H1 (cell line): ENCODE measurements at regions not wholly inside any gene's neighbourhood (a gene's known extent, or its start where the extent isn't known, plus 50 kb on each side); places are given as distances from the start of the nearest gene placed in this dataset.
"Not testable (repeated sequence)": the region's sequence is repeated elsewhere in the genome, so short reads cannot be mapped to it uniquely, and the experiment has no call there.

Experiments used
- CTCF ChIA-PET: fragments of 300-600 bp; sonication (Branson Sonifier 250); formaldehyde crosslinking; loops from one replicate; lab custom pipeline; 2021; ENCODE audit not compliant: partially characterized antibody; lab: Charles Lee
- POLR2A ChIA-PET: fragments of 300-600 bp; sonication (Branson Sonifier 250); formaldehyde crosslinking; loops from one replicate; lab custom pipeline; 2021; ENCODE audit warnings: inconsistent platforms; ENCODE audit not compliant: partially characterized antibody; lab: Charles Lee
- DNase-seq, 2 experiments: peaks; one replicate each; pipeline versions ENCODE4 v3.0.0 to v3.0.0-alpha.2; 2010 to 2022; ENCODE audit warnings: low spot score in 2 of 2, low read depth in 1 of 2, mixed read lengths in 1 of 2
- FAIRE-seq: peaks from 2 replicates; lab custom pipeline; 2011; peaks lifted over from hg19 to GRCh38; lab: Jason Lieb, UNC
- H2AFZ ChIP-seq: 2 replicates; pipeline ENCODE4 v1.8.1; 2012; ENCODE audit warnings: low read length, inconsistent platforms
- H2AK5ac ChIP-seq: 2 replicates; pipeline ENCODE4 v1.6.1; 2013; ENCODE audit warnings: low read depth, low read length
- H2BK120ac ChIP-seq: replicated peaks from 2 replicates; pipeline ENCODE3; 2013; ENCODE audit warnings: low read depth, low read length, inconsistent platforms
- H2BK12ac ChIP-seq: 2 replicates; pipeline ENCODE4 v1.6.1; 2013; ENCODE audit warnings: low read depth, low read length
- H2BK15ac ChIP-seq: 2 replicates; pipeline ENCODE4 v1.6.1; 2013; ENCODE audit warnings: low read length
- H2BK20ac ChIP-seq: 2 replicates; pipeline ENCODE4 v1.6.1; 2013; ENCODE audit warnings: low read length
- H2BK5ac ChIP-seq: 2 replicates; pipeline ENCODE4 v1.6.1; 2013; ENCODE audit warnings: low read depth, low read length
- H3K14ac ChIP-seq: 2 replicates; pipeline ENCODE4 v1.6.1; 2013; ENCODE audit warnings: inconsistent platforms; ENCODE audit not compliant: insufficient read length
- H3K18ac ChIP-seq: 2 replicates; pipeline ENCODE4 v1.6.1; 2013; ENCODE audit warnings: low read length; ENCODE audit errors: extremely low read depth
- H3K23ac ChIP-seq: 2 replicates; pipeline ENCODE4 v1.6.1; 2013; ENCODE audit warnings: inconsistent platforms; ENCODE audit not compliant: insufficient read length
- H3K23me2 ChIP-seq: 2 replicates; pipeline ENCODE4 v1.6.1; 2013; ENCODE audit warnings: low read depth, low read length
- H3K27ac ChIP-seq: 2 replicates; pipeline ENCODE4 v1.6.1; 2011; ENCODE audit warnings: low read depth, low read length, inconsistent platforms
- H3K27me3 ChIP-seq, 4 experiments: replicated peaks in 1 of 4; 1 replicate in 1 of 4; 2 replicates in 3 of 4; pipeline versions ENCODE4 v1.6.1 to v1.8.1; 2011 to 2013; ENCODE audit warnings: low read length in 3 of 4, mild to moderate bottlenecking in 3 of 4, inconsistent platforms in 2 of 4, mixed read lengths in 2 of 4, moderate library complexity in 1 of 4; ENCODE audit not compliant: control insufficient read depth in 3 of 4, insufficient read depth in 3 of 4; ENCODE audit errors: extremely low read depth in 1 of 4
- H3K36me3 ChIP-seq, 4 experiments: 2 replicates each; pipeline versions ENCODE4 v1.6.1 to v1.8.1; 2011 to 2013; ENCODE audit warnings: mild to moderate bottlenecking in 4 of 4, low read length in 3 of 4, moderate library complexity in 2 of 4, control low read depth in 1 of 4, inconsistent platforms in 1 of 4; ENCODE audit not compliant: insufficient read depth in 4 of 4, control insufficient read depth in 2 of 4
- H3K4ac ChIP-seq: replicated peaks from 2 replicates; pipeline ENCODE3; 2013; ENCODE audit warnings: low read length, low read depth, mixed read lengths, inconsistent platforms; ENCODE audit not compliant: insufficient read length
- H3K4me1 ChIP-seq, 4 experiments: replicated peaks in 1 of 4; 1 replicate in 1 of 4; 2 replicates in 3 of 4; pipeline versions ENCODE4 v1.6.1 to v1.8.1; 2011 to 2013; ENCODE audit warnings: low read length in 3 of 4, inconsistent platforms in 2 of 4, mixed read lengths in 1 of 4; ENCODE audit not compliant: insufficient read depth in 4 of 4, control insufficient read depth in 3 of 4
- H3K4me2 ChIP-seq, 2 experiments: 2 replicates each; pipeline versions ENCODE4 v1.6.1 to v1.8.1; 2011 to 2013; ENCODE audit warnings: low read depth in 2 of 2, low read length in 2 of 2, control low read depth in 1 of 2, inconsistent platforms in 1 of 2, mild to moderate bottlenecking in 1 of 2; ENCODE audit not compliant: insufficient read depth in 1 of 2
- H3K4me3 ChIP-seq, 4 experiments: fragments of 200-600, 300-600 bp in 1 of 4; sonication (generic), shearing (Covaris generic), sonication (Bioruptor Twin) in 1 of 4; 2 replicates each; pipeline versions ENCODE4 v1.5.1 to v1.8.1; 2011 to 2016; ENCODE audit warnings: low read length in 4 of 4, low read depth in 3 of 4, control low read depth in 2 of 4, inconsistent platforms in 2 of 4, mild to moderate bottlenecking in 2 of 4, mixed read lengths in 1 of 4, moderate library complexity in 1 of 4; ENCODE audit not compliant: insufficient read depth in 2 of 4; ENCODE audit errors: extremely low read depth in 1 of 4
- H3K56ac ChIP-seq: replicated peaks from 2 replicates; pipeline ENCODE3; 2013; ENCODE audit warnings: low read depth, mild to moderate bottlenecking, mixed read lengths, low read length, inconsistent platforms; ENCODE audit not compliant: insufficient read length
- H3K79me1 ChIP-seq: 2 replicates; pipeline ENCODE4 v1.6.1; 2013; ENCODE audit warnings: low read depth, low read length, control low read depth
- H3K79me2 ChIP-seq, 2 experiments: 2 replicates each; pipeline versions ENCODE4 v1.6.1 to v1.8.1; 2012 to 2013; ENCODE audit warnings: low read length in 2 of 2, mild to moderate bottlenecking in 2 of 2, inconsistent platforms in 1 of 2; ENCODE audit not compliant: insufficient read depth in 2 of 2, control insufficient read depth in 1 of 2
- H3K9ac ChIP-seq, 4 experiments: replicated peaks in 1 of 4; 1 replicate in 1 of 4; 2 replicates in 3 of 4; pipeline versions ENCODE4 v1.6.1 to v1.8.1; 2011 to 2013; ENCODE audit warnings: low read depth in 3 of 4, low read length in 3 of 4, control low read depth in 2 of 4, mild to moderate bottlenecking in 2 of 4, moderate library complexity in 2 of 4, inconsistent platforms in 1 of 4; ENCODE audit errors: extremely low read depth in 1 of 4
- H3K9me3 ChIP-seq, 2 experiments: 2 replicates each; pipeline versions ENCODE4 v1.6.1 to v1.8.1; 2012 to 2013; ENCODE audit warnings: mild to moderate bottlenecking in 2 of 2, moderate library complexity in 2 of 2, control low read depth in 1 of 2, inconsistent platforms in 1 of 2, low read depth in 1 of 2, low read length in 1 of 2, mixed read lengths in 1 of 2; ENCODE audit not compliant: insufficient read depth in 2 of 2
- H4K20me1 ChIP-seq, 2 experiments: replicated peaks in 1 of 2; 2 replicates each; pipeline versions ENCODE3 to v1.8.1; 2011 to 2013; ENCODE audit warnings: inconsistent platforms in 2 of 2, low read length in 2 of 2, mild to moderate bottlenecking in 1 of 2; ENCODE audit not compliant: insufficient read depth in 2 of 2, control insufficient read depth in 1 of 2
- H4K5ac ChIP-seq: 2 replicates; pipeline ENCODE4 v1.6.1; 2013; ENCODE audit warnings: low read length, low read depth, mixed read lengths, inconsistent platforms; ENCODE audit not compliant: insufficient read length
- H4K8ac ChIP-seq: 2 replicates; pipeline ENCODE4 v1.8.0; 2013; ENCODE audit warnings: mild to moderate bottlenecking, moderate library complexity, low read length, inconsistent platforms; ENCODE audit not compliant: insufficient read depth; ENCODE audit errors: extremely low read depth
- H4K91ac ChIP-seq: replicated peaks from 2 replicates; pipeline ENCODE3; 2013; ENCODE audit warnings: low read length, mixed read lengths, inconsistent platforms; ENCODE audit not compliant: insufficient read length
- WGBS, 2 experiments: shearing (Covaris generic) in 1 of 2; methylation state at CpG; one replicate each; pipeline versions ENCODE4 v1.1.6 to v1.1.7; 2013 to 2015; ENCODE audit warnings: low lambda C conversion rate in 2 of 2, mixed read lengths in 2 of 2, inconsistent platforms in 1 of 2, low coverage in 1 of 2, missing lambda C conversion rate in 1 of 2; ENCODE audit not compliant: insufficient replicate concordance in 2 of 2, insufficient coverage in 1 of 2, insufficient read length in 1 of 2; ENCODE audit errors: extremely low coverage in 1 of 2, missing lambda C conversion rate in 1 of 2; 5-methylcytosine and 5-hydroxymethylcytosine counted together

DNA sequence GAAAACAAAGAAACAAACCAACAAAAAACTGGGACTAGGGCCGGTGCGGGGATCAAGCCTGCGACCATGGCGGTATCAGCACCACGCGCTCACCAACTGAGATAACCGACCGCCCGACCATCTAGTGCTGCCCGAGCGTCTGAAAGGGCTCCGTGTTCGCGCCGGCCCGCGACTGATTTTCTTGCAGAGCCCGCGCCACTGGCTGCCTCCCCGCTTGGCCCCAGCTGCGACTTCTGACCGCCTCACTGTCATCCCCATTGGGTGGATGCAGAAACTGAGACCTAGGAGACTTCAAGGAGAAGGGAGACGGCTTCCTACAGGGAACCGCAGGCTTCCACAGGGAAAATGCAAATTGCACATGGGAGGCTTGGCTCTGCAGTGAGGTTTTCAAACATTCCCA is 125.3 kb upstream of the PRKX start:
- H3K14ac ChIP-seq, POLR2A ChIA-PET, H2BK120ac ChIP-seq, H3K9ac ChIP-seq, H4K8ac ChIP-seq, H3K23me2 ChIP-seq, H3K4me2 ChIP-seq, H4K20me1 ChIP-seq, H2BK20ac ChIP-seq, H3K56ac ChIP-seq, H3K4ac ChIP-seq, H3K27me3 ChIP-seq, CTCF ChIA-PET, H3K27ac ChIP-seq, H4K5ac ChIP-seq, H3K36me3 ChIP-seq, H2BK12ac ChIP-seq, DNase-seq, H2BK15ac ChIP-seq, H4K91ac ChIP-seq, H3K79me2 ChIP-seq, H3K23ac ChIP-seq, FAIRE-seq, H2BK5ac ChIP-seq, H2AK5ac ChIP-seq, H3K79me1 ChIP-seq, H3K4me3 ChIP-seq, H3K9me3 ChIP-seq, H2AFZ ChIP-seq, H3K4me1 ChIP-seq, H3K18ac ChIP-seq: not testable (repeated sequence)
- WGBS, 2 experiments, result 93% methylated on average over 3 of the region's 24 CpGs; no CpG with 5 or more reads in 1 of the 2 experiments
